H1 (cell line): ENCODE measurements at regions not wholly inside any gene's neighbourhood (a gene's known extent, or its start where the extent isn't known, plus 50 kb on each side); places are given as distances from the start of the nearest gene placed in this dataset.

ENCODE experiments used
- CTCF ChIA-PET: fragments of 300-600 bp; sonication (Branson Sonifier 250); formaldehyde crosslinking; loops from one replicate; lab custom pipeline; 2021; ENCODE audit not compliant: partially characterized antibody; lab: Charles Lee
- POLR2A ChIA-PET: fragments of 300-600 bp; sonication (Branson Sonifier 250); formaldehyde crosslinking; loops from one replicate; lab custom pipeline; 2021; ENCODE audit warnings: inconsistent platforms; ENCODE audit not compliant: partially characterized antibody; lab: Charles Lee
- DNase-seq, 2 experiments: peaks; one replicate each; pipeline versions ENCODE4 v3.0.0 to v3.0.0-alpha.2; 2010 to 2022; ENCODE audit warnings: low spot score in 2 of 2, low read depth in 1 of 2, mixed read lengths in 1 of 2
- FAIRE-seq: peaks from 2 replicates; lab custom pipeline; 2011; peaks lifted over from hg19 to GRCh38; lab: Jason Lieb, UNC
- H2AFZ ChIP-seq: 2 replicates; pipeline ENCODE4 v1.8.1; 2012; ENCODE audit warnings: low read length, inconsistent platforms
- H2AK5ac ChIP-seq: 2 replicates; pipeline ENCODE4 v1.6.1; 2013; ENCODE audit warnings: low read depth, low read length
- H2BK120ac ChIP-seq: replicated peaks from 2 replicates; pipeline ENCODE3; 2013; ENCODE audit warnings: low read depth, low read length, inconsistent platforms
- H2BK12ac ChIP-seq: 2 replicates; pipeline ENCODE4 v1.6.1; 2013; ENCODE audit warnings: low read depth, low read length
- H2BK15ac ChIP-seq: 2 replicates; pipeline ENCODE4 v1.6.1; 2013; ENCODE audit warnings: low read length
- H2BK20ac ChIP-seq: 2 replicates; pipeline ENCODE4 v1.6.1; 2013; ENCODE audit warnings: low read length
- H2BK5ac ChIP-seq: 2 replicates; pipeline ENCODE4 v1.6.1; 2013; ENCODE audit warnings: low read depth, low read length
- H3K14ac ChIP-seq: 2 replicates; pipeline ENCODE4 v1.6.1; 2013; ENCODE audit warnings: inconsistent platforms; ENCODE audit not compliant: insufficient read length
- H3K18ac ChIP-seq: 2 replicates; pipeline ENCODE4 v1.6.1; 2013; ENCODE audit warnings: low read length; ENCODE audit errors: extremely low read depth
- H3K23ac ChIP-seq: 2 replicates; pipeline ENCODE4 v1.6.1; 2013; ENCODE audit warnings: inconsistent platforms; ENCODE audit not compliant: insufficient read length
- H3K23me2 ChIP-seq: 2 replicates; pipeline ENCODE4 v1.6.1; 2013; ENCODE audit warnings: low read depth, low read length
- H3K27ac ChIP-seq: 2 replicates; pipeline ENCODE4 v1.6.1; 2011; ENCODE audit warnings: low read depth, low read length, inconsistent platforms
- H3K27me3 ChIP-seq, 4 experiments: replicated peaks in 1 of 4; 1 replicate in 1 of 4; 2 replicates in 3 of 4; pipeline versions ENCODE4 v1.6.1 to v1.8.1; 2011 to 2013; ENCODE audit warnings: low read length in 3 of 4, mild to moderate bottlenecking in 3 of 4, inconsistent platforms in 2 of 4, mixed read lengths in 2 of 4, moderate library complexity in 1 of 4; ENCODE audit not compliant: control insufficient read depth in 3 of 4, insufficient read depth in 3 of 4; ENCODE audit errors: extremely low read depth in 1 of 4
- H3K36me3 ChIP-seq, 4 experiments: 2 replicates each; pipeline versions ENCODE4 v1.6.1 to v1.8.1; 2011 to 2013; ENCODE audit warnings: mild to moderate bottlenecking in 4 of 4, low read length in 3 of 4, moderate library complexity in 2 of 4, control low read depth in 1 of 4, inconsistent platforms in 1 of 4; ENCODE audit not compliant: insufficient read depth in 4 of 4, control insufficient read depth in 2 of 4
- H3K4ac ChIP-seq: replicated peaks from 2 replicates; pipeline ENCODE3; 2013; ENCODE audit warnings: low read length, low read depth, mixed read lengths, inconsistent platforms; ENCODE audit not compliant: insufficient read length
- H3K4me1 ChIP-seq, 4 experiments: replicated peaks in 1 of 4; 1 replicate in 1 of 4; 2 replicates in 3 of 4; pipeline versions ENCODE4 v1.6.1 to v1.8.1; 2011 to 2013; ENCODE audit warnings: low read length in 3 of 4, inconsistent platforms in 2 of 4, mixed read lengths in 1 of 4; ENCODE audit not compliant: insufficient read depth in 4 of 4, control insufficient read depth in 3 of 4
- H3K4me2 ChIP-seq, 2 experiments: 2 replicates each; pipeline versions ENCODE4 v1.6.1 to v1.8.1; 2011 to 2013; ENCODE audit warnings: low read depth in 2 of 2, low read length in 2 of 2, control low read depth in 1 of 2, inconsistent platforms in 1 of 2, mild to moderate bottlenecking in 1 of 2; ENCODE audit not compliant: insufficient read depth in 1 of 2
- H3K4me3 ChIP-seq, 4 experiments: fragments of 200-600, 300-600 bp in 1 of 4; sonication (generic), shearing (Covaris generic), sonication (Bioruptor Twin) in 1 of 4; 2 replicates each; pipeline versions ENCODE4 v1.5.1 to v1.8.1; 2011 to 2016; ENCODE audit warnings: low read length in 4 of 4, low read depth in 3 of 4, control low read depth in 2 of 4, inconsistent platforms in 2 of 4, mild to moderate bottlenecking in 2 of 4, mixed read lengths in 1 of 4, moderate library complexity in 1 of 4; ENCODE audit not compliant: insufficient read depth in 2 of 4; ENCODE audit errors: extremely low read depth in 1 of 4
- H3K56ac ChIP-seq: replicated peaks from 2 replicates; pipeline ENCODE3; 2013; ENCODE audit warnings: low read depth, mild to moderate bottlenecking, mixed read lengths, low read length, inconsistent platforms; ENCODE audit not compliant: insufficient read length
- H3K79me1 ChIP-seq: 2 replicates; pipeline ENCODE4 v1.6.1; 2013; ENCODE audit warnings: low read depth, low read length, control low read depth
- H3K79me2 ChIP-seq, 2 experiments: 2 replicates each; pipeline versions ENCODE4 v1.6.1 to v1.8.1; 2012 to 2013; ENCODE audit warnings: low read length in 2 of 2, mild to moderate bottlenecking in 2 of 2, inconsistent platforms in 1 of 2; ENCODE audit not compliant: insufficient read depth in 2 of 2, control insufficient read depth in 1 of 2
- H3K9ac ChIP-seq, 4 experiments: replicated peaks in 1 of 4; 1 replicate in 1 of 4; 2 replicates in 3 of 4; pipeline versions ENCODE4 v1.6.1 to v1.8.1; 2011 to 2013; ENCODE audit warnings: low read depth in 3 of 4, low read length in 3 of 4, control low read depth in 2 of 4, mild to moderate bottlenecking in 2 of 4, moderate library complexity in 2 of 4, inconsistent platforms in 1 of 4; ENCODE audit errors: extremely low read depth in 1 of 4
- H3K9me3 ChIP-seq, 2 experiments: 2 replicates each; pipeline versions ENCODE4 v1.6.1 to v1.8.1; 2012 to 2013; ENCODE audit warnings: mild to moderate bottlenecking in 2 of 2, moderate library complexity in 2 of 2, control low read depth in 1 of 2, inconsistent platforms in 1 of 2, low read depth in 1 of 2, low read length in 1 of 2, mixed read lengths in 1 of 2; ENCODE audit not compliant: insufficient read depth in 2 of 2
- H4K20me1 ChIP-seq, 2 experiments: replicated peaks in 1 of 2; 2 replicates each; pipeline versions ENCODE3 to v1.8.1; 2011 to 2013; ENCODE audit warnings: inconsistent platforms in 2 of 2, low read length in 2 of 2, mild to moderate bottlenecking in 1 of 2; ENCODE audit not compliant: insufficient read depth in 2 of 2, control insufficient read depth in 1 of 2
- H4K5ac ChIP-seq: 2 replicates; pipeline ENCODE4 v1.6.1; 2013; ENCODE audit warnings: low read length, low read depth, mixed read lengths, inconsistent platforms; ENCODE audit not compliant: insufficient read length
- H4K8ac ChIP-seq: 2 replicates; pipeline ENCODE4 v1.8.0; 2013; ENCODE audit warnings: mild to moderate bottlenecking, moderate library complexity, low read length, inconsistent platforms; ENCODE audit not compliant: insufficient read depth; ENCODE audit errors: extremely low read depth
- H4K91ac ChIP-seq: replicated peaks from 2 replicates; pipeline ENCODE3; 2013; ENCODE audit warnings: low read length, mixed read lengths, inconsistent platforms; ENCODE audit not compliant: insufficient read length
- RBBP5 ChIP-seq: IDR thresholded peaks from 2 replicates; pipeline ENCODE4 v1.7.1; 2012; ENCODE audit warnings: low read depth, mild to moderate bottlenecking, inconsistent platforms, low read length, moderate library complexity, borderline replicate concordance
- WGBS, 2 experiments: shearing (Covaris generic) in 1 of 2; methylation state at CpG; one replicate each; pipeline versions ENCODE4 v1.1.6 to v1.1.7; 2013 to 2015; ENCODE audit warnings: low lambda C conversion rate in 2 of 2, mixed read lengths in 2 of 2, inconsistent platforms in 1 of 2, low coverage in 1 of 2, missing lambda C conversion rate in 1 of 2; ENCODE audit not compliant: insufficient replicate concordance in 2 of 2, insufficient coverage in 1 of 2, insufficient read length in 1 of 2; ENCODE audit errors: extremely low coverage in 1 of 2, missing lambda C conversion rate in 1 of 2; 5-methylcytosine and 5-hydroxymethylcytosine counted together

- Histone ChIP-seq H4K8ac (no peak overlapping the region), H2BK20ac (no peak overlapping the region), H2AFZ (no peak overlapping the region), H3K9me3 (no peaks in the 10 kb centered on the region), H3K23me2 (no peaks in the 10 kb centered on the region), H3K79me1 (no peaks in the 10 kb centered on the region), H3K4ac (no peak overlapping the region), H2BK12ac (no peak overlapping the region), H3K56ac (no peak overlapping the region), H4K20me1 (no peaks in the 10 kb centered on the region), H2BK5ac (no peak overlapping the region), H3K23ac (no peak overlapping the region), H3K27me3 (no peaks in the 10 kb centered on the region), H3K27ac (no peak overlapping the region), H3K4me1 (peaks cover 0 to 6% (median 0%) of the 10 kb centered on the region in 4 experiments; a peak in 1 of 7 replicates), H3K4me2 (no peak overlapping the region)
- 92% methylated on average over 2 of the region's 2 CpGs; no CpG with 5 or more reads in 1 of the 2 experiments for WGBS, 2 experiments
- CTCF ChIA-PET = interaction anchor here (1.6 kb wide), 1 partner anchor 61 kb away, joined by 5 read pairs; no protein-coding TSS in a partner anchor
- POLR2A ChIA-PET = no interaction called here
- no peak for TF ChIP-seq RBBP5
- TF ChIP-seq, all 59 proteins: peak for 0
- no peak for DNase-seq
- H2BK15ac ChIP-seq = no peak overlapping the region
- no peak overlapping the region for H4K5ac ChIP-seq
- H3K79me2 ChIP-seq = no peaks in the 10 kb centered on the region
- no peak overlapping the region for H3K4me3 ChIP-seq
- H2BK120ac ChIP-seq = no peak overlapping the region
- H3K9ac ChIP-seq = no peak overlapping the region
- no peak overlapping the region for H2AK5ac ChIP-seq
- no peak overlapping the region for H3K14ac ChIP-seq
- H3K18ac ChIP-seq = no peak overlapping the region
- no peaks in the 10 kb centered on the region for H3K36me3 ChIP-seq
- H4K91ac ChIP-seq = no peak overlapping the region
- no peak for FAIRE-seq
Measured at GRCh38 chr9:10917001-10917400, 304.2 kb upstream of the PTPRD start.
